AG04450 (cell line): ENCODE measurements at regions not wholly inside any gene's neighbourhood (a gene's known extent, or its start where the extent isn't known, plus 50 kb on each side); places are given as distances from the start of the nearest gene placed in this dataset.

Source experiments
- CTCF ChIA-PET: fragments of 300-600, 350-600 bp; formaldehyde crosslinking; extraction: SDS; loops from one replicate; lab custom pipeline; 2022; ENCODE audit warnings: antibody characterized with exemption, inconsistent platforms; lab: Charles Lee
- POLR2A ChIA-PET: fragments of 350-600 bp; formaldehyde crosslinking; extraction: SDS; loops from one replicate; lab custom pipeline; 2021; ENCODE audit warnings: antibody characterized with exemption, inconsistent platforms; lab: Yijun Ruan, JAX
- DNase-seq: peaks from one replicate; pipeline ENCODE4 v3.0.0-alpha.2; 2011; ENCODE audit warnings: low read depth, low spot score
- H3K27ac ChIP-seq: one replicate; pipeline ENCODE4 v1.5.1; 2012; ENCODE audit warnings: low read depth, low read length, control low read depth
- H3K27me3 ChIP-seq: one replicate; pipeline ENCODE4 v1.6.0; 2012; ENCODE audit warnings: low read length; ENCODE audit not compliant: control insufficient read depth, insufficient read depth
- H3K4me3 ChIP-seq: 2 replicates; pipeline ENCODE4 v1.5.1; 2011; ENCODE audit warnings: mild to moderate bottlenecking, low read depth, low read length, control low read depth
- H3K9me3 ChIP-seq: 2 replicates; pipeline ENCODE4 v1.5.1; 2012; ENCODE audit warnings: low read length; ENCODE audit not compliant: control insufficient read depth, insufficient read depth
- CTCF ChIP-seq: IDR thresholded peaks from 2 replicates; pipeline ENCODE4 v1.5.1; 2011; ENCODE audit warnings: low read depth, low read length, control low read depth, inconsistent platforms

DNA sequence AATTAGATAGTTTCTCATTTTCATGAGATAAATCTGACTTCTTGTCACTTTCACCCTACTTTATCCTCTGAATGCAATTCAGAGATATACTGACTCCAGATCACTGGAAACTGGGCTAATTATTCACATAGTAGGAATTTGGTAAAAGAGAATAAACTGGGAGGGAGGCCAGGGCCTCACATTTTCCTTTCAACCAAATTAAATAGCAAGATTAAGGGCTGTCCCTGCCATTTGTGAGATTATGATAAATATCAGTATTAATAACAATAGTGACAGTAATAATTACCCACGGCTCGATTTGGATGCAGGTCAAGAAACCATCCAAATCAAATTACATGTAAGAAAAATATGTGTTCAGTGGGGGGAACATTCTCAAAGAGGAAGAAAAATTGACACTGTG lies 140.5 kb downstream of the CD83 start:
- CTCF ChIA-PET: no interaction called here
- no peak for DNase-seq
- no peak overlapping the region for H3K4me3 ChIP-seq
- no peak for TF ChIP-seq CTCF
- peaks cover 6% of the 10 kb centered on the region for H3K27me3 ChIP-seq
- POLR2A ChIA-PET: no interaction called here
- H3K9me3 ChIP-seq: peaks cover 5% of the 10 kb centered on the region
- no peak overlapping the region for H3K27ac ChIP-seq

- Histone ChIP-seq H3K27me3 (peaks cover 6% of the 10 kb centered on the region), H3K4me3 (no peak overlapping the region), H3K27ac (no peak overlapping the region), H3K9me3 (peaks cover 5% of the 10 kb centered on the region)
- ChIA-PET POLR2A (no interaction called here), CTCF (interaction anchor here (0.6 kb wide), 1 partner anchor 26 kb away, joined by 10 read pairs; no protein-coding TSS in a partner anchor)
- no peak for DNase-seq
- no peak for TF ChIP-seq CTCF
Observed at GRCh38 chr6:14258695-14259593, 141.4 kb downstream of the CD83 start.

GRCh38 chr6:14259594-14260152 lies 142.1 kb downstream of the CD83 start:
- H3K4me3 ChIP-seq: no peak overlapping the region
- H3K9me3 ChIP-seq: peaks cover 8% of the 10 kb centered on the region
- peaks cover 6% of the 10 kb centered on the region for H3K27me3 ChIP-seq
- TF ChIP-seq CTCF: no peak
- ChIA-PET CTCF (no interaction called here), POLR2A (interaction anchor here (0.6 kb wide), 1 partner anchor 429 kb away, joined by 3 read pairs; no protein-coding TSS in a partner anchor)
- DNase-seq: no peak
- H3K27ac ChIP-seq: no peak overlapping the region

GRCh38 chr6:14260839-14261238 lies 143.3 kb downstream of the CD83 start:
- H3K4me3 ChIP-seq: no peak overlapping the region
- ChIA-PET POLR2A (no interaction called here), CTCF (no interaction called here)
- no peak for TF ChIP-seq CTCF
- peaks cover 8% of the 10 kb centered on the region for H3K9me3 ChIP-seq
- peaks cover 3% of the 10 kb centered on the region for H3K27me3 ChIP-seq
- DNase-seq: no peak
- H3K27ac ChIP-seq: no peak overlapping the region

GRCh38 chr6:14263881-14264424 lies 146.4 kb downstream of the CD83 start:
- ChIA-PET CTCF (interaction anchor here (0.6 kb wide), 1 partner anchor 17 kb away, joined by 3 read pairs; no protein-coding TSS in a partner anchor), POLR2A (no interaction called here)
- no peak for TF ChIP-seq CTCF
- DNase-seq: no peak
- Histone ChIP-seq H3K27me3 (no peaks in the 10 kb centered on the region), H3K4me3 (no peak overlapping the region), H3K27ac (no peak overlapping the region), H3K9me3 (peaks cover 8% of the 10 kb centered on the region)
